ENCODE measurements at regions not wholly inside any gene's neighbourhood (a gene's known extent, or its start where the extent isn't known, plus 50 kb on each side); places are given as distances from the start of the nearest gene placed in this dataset.
"Not testable (repeated sequence)": the region's sequence is repeated elsewhere in the genome, so short reads cannot be mapped to it uniquely, and the experiment has no call there.

GRCh38 chr20:7155794-7156193, 388.3 kb downstream of the BMP2 start:
- no peak for DNase-seq

DNA sequence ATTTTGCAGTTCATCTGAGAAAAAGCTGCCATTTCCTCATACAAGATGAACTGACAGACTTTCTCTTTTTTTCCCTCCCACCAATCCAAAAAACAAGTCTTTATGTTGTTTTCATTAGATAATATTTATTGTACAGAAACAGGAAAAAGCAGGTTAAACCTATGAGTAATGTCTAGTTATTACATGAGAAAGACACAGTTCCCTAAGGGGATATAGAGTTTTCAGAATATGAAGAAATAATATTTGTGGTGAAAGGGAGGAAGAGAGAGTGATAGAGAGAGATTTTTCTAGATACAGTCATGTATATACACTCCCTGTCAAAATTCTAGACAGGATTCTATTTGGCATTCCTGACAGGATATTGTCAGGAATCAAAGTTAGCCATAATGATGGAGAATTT, 392.4 kb downstream of the BMP2 start:
- DNase-seq, result no peak

DNA sequence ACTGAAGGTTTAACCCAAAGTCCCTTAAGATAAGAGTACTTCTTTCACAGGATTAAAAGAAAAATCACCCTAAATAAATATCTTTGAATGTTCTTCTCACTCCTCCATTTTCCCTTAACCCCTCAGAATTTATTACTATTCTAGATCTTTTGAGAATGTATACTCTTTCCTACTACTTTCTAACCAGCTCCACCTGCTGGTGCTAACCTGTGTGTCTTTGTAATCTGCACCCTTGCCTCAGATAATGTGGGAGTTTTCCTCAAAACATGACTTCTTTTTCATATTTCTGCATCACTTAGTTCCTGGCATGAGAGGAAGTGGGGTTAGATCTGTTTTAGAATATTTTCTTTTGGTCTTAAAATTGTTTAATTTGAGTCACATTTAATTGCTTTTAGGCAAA, 394.2 kb downstream of the BMP2 start:
- peak in 2 of 58 donors; percentile 0 to 1 for DNase-seq

DNA sequence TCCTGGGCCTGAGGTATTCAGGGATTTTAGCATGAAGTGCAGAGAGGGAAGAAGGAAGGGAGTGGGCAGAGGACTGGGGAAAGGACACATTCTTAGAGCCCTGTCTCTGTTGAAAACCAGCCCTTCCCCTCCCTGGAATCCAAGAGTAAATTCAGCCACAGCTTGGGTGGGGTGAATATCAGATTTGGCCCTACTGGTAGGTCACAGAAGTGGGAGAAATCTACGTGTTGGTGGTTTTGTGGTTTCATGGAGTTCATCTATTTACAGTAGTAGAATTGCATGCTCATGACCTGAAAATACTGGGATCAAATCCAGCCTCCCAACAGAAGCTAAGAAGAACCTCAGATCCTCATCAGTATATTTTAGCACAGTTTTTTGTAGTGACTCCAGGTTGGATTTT, 404.4 kb downstream of the BMP2 start:
- DNase-seq, result no peak

DNA sequence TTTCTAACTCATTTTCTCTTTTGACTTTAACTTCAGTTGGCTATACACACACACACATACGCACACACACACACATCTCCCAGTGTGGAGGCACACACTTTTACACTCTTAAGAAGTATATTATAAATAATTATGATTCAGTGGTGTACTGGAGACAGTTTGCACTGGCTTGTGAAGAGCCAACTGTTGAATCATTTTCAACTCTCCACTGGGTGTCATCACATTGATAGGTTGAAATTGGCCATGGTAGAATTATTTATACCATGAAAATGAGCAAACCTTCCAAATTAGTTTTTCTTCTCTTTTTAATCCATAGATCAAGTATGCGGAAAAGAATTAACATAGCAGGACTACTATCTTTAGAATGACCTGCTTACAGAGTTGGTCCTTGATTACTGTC, 407.1 kb downstream of the BMP2 start:
- DNase-seq, result no peak

GRCh38 chr20:7175827-7176226, 408.3 kb downstream of the BMP2 start:
- not testable (repeated sequence) for DNase-seq

DNA sequence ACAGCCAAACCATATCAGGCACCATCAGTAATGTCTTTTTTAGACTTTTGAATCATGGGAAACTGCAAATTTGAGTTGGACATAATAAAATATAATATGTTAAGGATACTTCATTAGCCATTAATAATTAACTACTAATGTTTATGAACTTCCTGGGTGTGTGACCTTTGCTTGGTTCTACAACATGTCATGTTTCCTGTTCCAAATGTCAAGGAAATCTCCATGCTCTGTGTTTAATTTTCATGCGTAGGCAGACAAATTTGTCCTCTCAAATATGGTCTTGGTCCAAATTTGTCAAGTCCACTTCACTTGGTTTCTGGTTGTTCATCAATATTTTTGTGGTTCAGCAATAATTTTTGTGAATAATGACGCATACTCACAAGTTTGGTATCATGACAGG, 410.5 kb downstream of the BMP2 start:
- no peak for DNase-seq

DNA sequence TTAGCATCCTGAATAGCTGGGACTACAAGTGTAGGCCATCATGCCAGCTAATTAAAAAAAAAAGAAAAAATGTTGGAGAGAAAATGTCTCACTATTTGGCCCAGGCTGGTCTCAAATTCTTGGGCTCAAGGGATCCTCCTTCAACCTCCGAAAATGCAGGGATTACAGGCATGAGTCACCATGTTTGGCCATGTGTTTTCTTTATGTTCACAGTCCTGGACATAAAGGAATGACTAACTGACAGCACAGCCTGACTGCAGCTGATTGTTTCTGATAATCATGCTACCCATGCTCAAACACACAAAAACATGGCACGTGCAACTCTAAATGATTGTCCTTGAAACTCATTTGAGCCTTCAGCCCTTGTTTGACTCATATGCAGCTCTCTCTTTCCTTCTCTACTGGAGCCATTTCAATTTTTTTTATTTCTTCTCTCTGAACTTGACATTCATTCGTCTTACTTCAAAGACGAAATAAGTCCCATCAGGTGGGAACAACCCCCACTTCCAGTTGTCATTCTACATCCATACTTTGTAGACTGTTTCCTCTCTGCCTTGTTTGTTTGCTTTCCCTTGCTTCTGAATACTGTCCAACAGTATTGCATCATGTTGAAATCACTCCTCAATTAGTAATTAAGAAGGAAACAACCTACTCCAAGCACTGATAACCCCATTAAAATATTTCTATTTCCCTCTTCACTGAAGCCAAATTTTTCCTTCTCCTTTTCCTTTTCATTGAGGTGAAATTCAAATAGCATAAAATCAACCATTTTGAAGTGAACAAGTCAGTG, 413.0 kb downstream of the BMP2 start:
- no peak for DNase-seq

- no peak for DNase-seq
Observed at GRCh38 chr20:7189231-7189630, 421.7 kb downstream of the BMP2 start.

GRCh38 chr20:7193681-7194080, 426.2 kb downstream of the BMP2 start:
- no peak for DNase-seq

GRCh38 chr20:7195704-7196103, 428.2 kb downstream of the BMP2 start:
- no peak for DNase-seq

- no peak for DNase-seq
Observed at GRCh38 chr20:7196481-7196880, 429.0 kb downstream of the BMP2 start.

DNA sequence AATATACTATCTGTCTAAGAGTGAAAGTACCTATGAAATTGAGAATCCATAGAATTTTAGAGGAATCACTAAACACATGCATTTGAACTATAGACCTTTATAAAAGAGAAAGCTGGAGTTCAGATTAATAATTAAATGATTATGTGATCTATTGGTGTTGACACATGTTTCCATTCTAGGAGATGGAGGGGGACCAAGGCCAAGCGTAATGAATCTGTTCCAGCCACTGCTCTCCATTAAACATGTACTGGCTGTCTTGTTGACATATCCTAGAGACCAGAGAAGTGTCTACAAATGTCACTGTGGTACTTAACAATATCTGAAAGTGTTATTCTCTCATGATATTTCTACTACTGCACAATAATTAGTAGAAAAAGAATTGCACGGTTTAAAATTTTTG, 432.4 kb downstream of the BMP2 start:
- DNase-seq, result no peak

- DNase-seq, result peak in 6 of 58 donors; percentile 1 to 39 (median 6)
Observed at GRCh38 chr20:7207186-7207798, 439.8 kb downstream of the BMP2 start.

- DNase-seq, result no peak
Observed at GRCh38 chr20:7210910-7211309, 443.4 kb downstream of the BMP2 start.

- no peak for DNase-seq
Observed at GRCh38 chr20:7214081-7214740, 446.7 kb downstream of the BMP2 start.

DNA sequence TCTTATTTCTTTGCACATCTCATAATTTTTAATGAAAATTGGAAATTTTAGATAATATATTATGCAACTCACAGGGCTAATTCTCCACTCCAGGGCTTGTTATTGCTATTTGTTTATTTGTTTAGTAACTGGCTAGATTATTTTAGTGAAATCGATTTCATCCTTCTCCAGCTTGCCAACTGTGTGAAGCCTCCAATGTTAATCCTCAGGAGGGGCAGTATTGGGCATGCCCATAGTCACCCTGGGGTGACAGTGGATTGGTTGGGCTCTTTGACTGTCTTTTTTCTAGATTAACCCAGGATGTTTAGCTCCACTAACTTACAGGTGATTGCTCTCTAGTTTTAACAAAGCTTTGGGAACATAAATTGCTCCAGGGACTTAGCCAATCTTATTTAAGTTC, 450.1 kb downstream of the BMP2 start:
- DNase-seq, result no peak

DNA sequence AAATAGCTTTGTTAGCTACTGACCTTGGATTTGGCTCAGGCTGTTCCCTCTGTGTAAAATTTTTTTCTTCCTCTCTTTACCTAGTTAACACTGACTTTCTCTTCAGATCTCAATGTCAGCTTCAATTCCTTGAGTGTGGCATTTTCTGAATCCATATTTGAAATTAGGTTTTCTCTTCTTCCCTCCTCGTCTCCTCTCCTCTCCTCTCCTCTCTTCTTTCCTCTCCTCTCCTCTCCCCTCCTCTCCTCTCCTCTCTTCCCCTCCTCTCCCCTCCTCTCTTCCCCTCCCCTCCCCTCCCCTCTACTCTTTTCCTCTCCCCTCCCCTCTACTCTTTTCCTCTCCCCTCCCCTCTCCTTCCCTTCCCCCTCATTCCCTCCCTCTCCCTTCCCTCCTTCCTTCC, 453.3 kb downstream of the BMP2 start:
- no peak for DNase-seq

DNA sequence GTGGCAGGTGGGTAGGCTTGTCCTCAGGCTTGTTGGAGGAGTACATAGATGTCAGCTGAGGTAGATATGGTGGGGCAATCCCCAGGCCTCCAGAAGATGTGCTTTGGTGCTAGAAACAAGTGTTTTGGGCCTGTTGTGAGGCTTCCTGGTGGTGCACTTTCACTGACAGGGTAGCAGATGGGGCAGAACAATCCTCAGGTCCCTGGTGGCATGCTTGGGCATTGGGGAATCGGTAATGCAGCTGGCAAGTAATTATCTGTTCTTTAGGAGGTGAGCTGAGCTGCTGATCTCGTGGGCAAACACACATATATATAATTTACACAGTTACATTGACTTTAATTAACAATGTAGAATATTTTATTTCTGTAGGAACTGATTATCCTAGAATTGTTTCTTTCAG, 458.7 kb downstream of the BMP2 start:
- no peak for DNase-seq

DNA sequence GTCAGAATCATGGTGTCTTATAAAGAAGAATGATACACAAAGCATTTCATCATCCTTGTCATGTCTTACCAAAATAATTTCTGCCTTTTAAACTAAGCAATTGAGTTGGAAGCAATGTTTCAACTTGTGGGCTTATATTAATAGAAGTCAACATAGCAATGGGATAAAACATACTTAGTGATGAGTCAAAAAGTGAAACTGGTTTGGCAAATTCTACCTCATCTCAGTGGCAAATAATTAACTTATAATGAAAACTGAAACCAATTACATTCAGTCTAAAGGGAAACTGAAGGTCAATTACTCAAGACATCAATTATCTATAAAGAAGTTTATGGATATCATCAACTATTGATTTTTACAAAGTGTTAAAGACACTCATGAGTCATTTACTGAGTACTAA, 463.8 kb downstream of the BMP2 start:
- no peak for DNase-seq

- DNase-seq, result no peak
Observed at GRCh38 chr20:7232796-7233195, 465.3 kb downstream of the BMP2 start.

GRCh38 chr20:7237251-7237650, 469.8 kb downstream of the BMP2 start:
- no peak for DNase-seq

GRCh38 chr20:7240490-7240889, 473.0 kb downstream of the BMP2 start:
- no peak for DNase-seq
